Naive thymus-derived CD4-positive, alpha-beta T cell (primary cell): ENCODE measurements at regions not wholly inside any gene's neighbourhood (a gene's known extent, or its start where the extent isn't known, plus 50 kb on each side); places are given as distances from the start of the nearest gene placed in this dataset.

Source experiments
- ATAC-seq: fragments of 150-1000 bp; cut with Tn5 transposase; 2 replicates; pipeline ENCODE4 v1.10.0; 2021; ENCODE audit warnings: mild to moderate bottlenecking, moderate library complexity
- CTCF ChIA-PET: fragments of 350-600 bp; sonication (Branson Sonifier 250); formaldehyde crosslinking; loops from one replicate; lab custom pipeline; 2021; ENCODE audit warnings: antibody characterized with exemption; lab: Charles Lee
- POLR2A ChIA-PET: fragments of 350-600 bp; sonication (Branson Sonifier 250); formaldehyde crosslinking; loops from one replicate; lab custom pipeline; 2021; ENCODE audit warnings: antibody characterized with exemption, inconsistent platforms; lab: Charles Lee
- DNase-seq, 9 donors: peaks; one replicate each; pipeline versions ENCODE4 v3.0.0 to v3.0.0-alpha.2; 2020 to 2022; ENCODE audit warnings: mixed read lengths in 1 of 9
- H3K27ac ChIP-seq: one replicate; pipeline ENCODE4 v1.7.0; 2013; ENCODE audit warnings: mild to moderate bottlenecking, low read depth, low read length, moderate library complexity
- H3K27me3 ChIP-seq, 2 donors: one replicate each; pipeline ENCODE4 v1.7.0; 2013; ENCODE audit warnings: low read length in 2 of 2, mild to moderate bottlenecking in 2 of 2, moderate library complexity in 2 of 2; ENCODE audit not compliant: control insufficient read depth in 2 of 2, insufficient read depth in 2 of 2
- H3K36me3 ChIP-seq, 3 experiments: 1 replicate in 2 of 3; 2 replicates in 1 of 3; pipeline ENCODE4 v1.7.0; 2013; ENCODE audit warnings: low read length in 3 of 3, mild to moderate bottlenecking in 3 of 3, moderate library complexity in 1 of 3; ENCODE audit not compliant: insufficient read depth in 3 of 3, control insufficient read depth in 2 of 3
- H3K4me1 ChIP-seq, 2 donors: one replicate each; pipeline ENCODE4 v1.7.0; 2013; ENCODE audit warnings: low read length in 2 of 2, mild to moderate bottlenecking in 2 of 2, moderate library complexity in 1 of 2; ENCODE audit not compliant: control insufficient read depth in 2 of 2, insufficient read depth in 2 of 2
- H3K4me3 ChIP-seq: 2 replicates; pipeline ENCODE4 v1.7.0; 2013; ENCODE audit warnings: mild to moderate bottlenecking, low read length
- H3K9me3 ChIP-seq, 3 experiments: 1 replicate in 2 of 3; 2 replicates in 1 of 3; pipeline ENCODE4 v1.7.0; 2013; ENCODE audit warnings: low read length in 3 of 3; ENCODE audit not compliant: control insufficient read depth in 2 of 3
- H3K27ac Mint-ChIP-seq, 9 donors: one replicate each; pipeline ENCODE4 v1.8.0; 2020 to 2022; ENCODE audit warnings: mixed read lengths in 9 of 9, mild to moderate bottlenecking in 8 of 9, moderate library complexity in 5 of 9, inconsistent platforms in 2 of 9
- H3K27me3 Mint-ChIP-seq, 5 donors: one replicate each; pipeline ENCODE4 v1.8.0; 2021 to 2022; ENCODE audit warnings: mixed read lengths in 5 of 5, mild to moderate bottlenecking in 1 of 5
- H3K36me3 Mint-ChIP-seq, 5 donors: one replicate each; pipeline ENCODE4 v1.8.0; 2020 to 2022; ENCODE audit warnings: mixed read lengths in 5 of 5, mild to moderate bottlenecking in 3 of 5, inconsistent platforms in 1 of 5
- H3K4me1 Mint-ChIP-seq, 7 donors: one replicate each; pipeline ENCODE4 v1.8.0; 2020 to 2022; ENCODE audit warnings: mixed read lengths in 7 of 7, mild to moderate bottlenecking in 3 of 7, inconsistent platforms in 1 of 7
- H3K4me3 Mint-ChIP-seq, 10 donors: one replicate each; pipeline ENCODE4 v1.8.0; 2020 to 2022; ENCODE audit warnings: mild to moderate bottlenecking in 10 of 10, mixed read lengths in 10 of 10, moderate library complexity in 6 of 10, inconsistent platforms in 2 of 10
- H3K9me3 Mint-ChIP-seq, 11 donors: one replicate each; pipeline ENCODE4 v1.8.0; 2020 to 2022; ENCODE audit warnings: mixed read lengths in 11 of 11, mild to moderate bottlenecking in 4 of 11, inconsistent platforms in 1 of 11, moderate library complexity in 1 of 11
- intact Hi-C, 2 donors: fragments of 100-400 bp; cut with micrococcal nuclease; formaldehyde crosslinking; loops; one replicate each; pipeline ENCODE4 v1.15.1; 2023

DNA sequence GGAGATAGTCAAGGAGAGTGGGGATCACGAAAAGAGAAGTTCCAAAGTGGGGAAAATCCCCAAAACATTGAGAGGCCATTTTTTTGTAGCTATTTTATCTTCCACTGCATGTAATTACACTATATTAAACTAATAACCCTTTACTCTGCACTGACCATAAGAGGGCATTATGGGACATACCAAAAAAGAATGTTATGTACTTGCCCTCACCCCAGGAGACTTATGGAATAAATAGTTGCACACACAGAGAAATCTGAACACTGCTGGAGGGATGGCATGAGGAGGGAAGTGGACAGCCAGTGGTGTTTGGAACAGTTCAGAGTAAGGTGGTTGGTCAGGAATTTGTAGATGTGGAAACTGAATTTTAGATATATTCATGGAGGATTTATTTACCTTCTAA lies 422.9 kb downstream of the SNAPC1 start:
- ChIA-PET POLR2A (no interaction called here), CTCF (no interaction called here)

DNA sequence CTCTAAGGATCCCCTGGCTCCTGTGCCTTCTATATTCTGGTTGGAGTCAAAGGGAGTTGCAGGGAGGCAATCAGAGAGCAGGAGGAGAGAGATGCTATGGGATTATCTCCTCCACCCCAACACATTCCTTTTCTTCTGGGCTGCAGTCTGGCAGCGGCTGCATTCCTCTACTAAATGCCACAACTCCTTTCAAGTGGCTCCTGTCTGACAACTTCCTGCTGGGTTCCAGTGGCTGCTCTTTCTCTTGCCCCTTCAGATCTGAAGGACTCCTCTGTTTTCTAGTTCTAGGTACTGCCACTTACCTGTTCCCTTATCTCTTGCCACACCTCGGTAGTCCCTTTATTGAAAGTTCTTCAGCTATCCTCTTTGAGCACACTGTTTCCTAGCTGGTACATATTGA lies 425.0 kb downstream of the SNAPC1 start:
- Mint-ChIP-seq H3K4me1 (no peaks in the 10 kb centered on the region), H3K27ac (no peak overlapping the region), H3K36me3 (no peaks in the 10 kb centered on the region), H3K4me3 (no peak overlapping the region), H3K27me3 (peaks cover 10 to 51% (median 39%) of the 10 kb centered on the region in 5 donors), H3K9me3 (peaks cover 0 to 4% (median 0%) of the 10 kb centered on the region in 11 donors)
- intact Hi-C loops: no loop called here
- Histone ChIP-seq H3K4me3 (no peak overlapping the region), H3K9me3 (no peaks in the 10 kb centered on the region), H3K36me3 (no peaks in the 10 kb centered on the region), H3K4me1 (no peaks in the 10 kb centered on the region), H3K27me3 (no peaks in the 10 kb centered on the region), H3K27ac (no peak overlapping the region)
- DNase-seq (no peak), ATAC-seq (no peak)
- POLR2A ChIA-PET: no interaction called here
- CTCF ChIA-PET: no interaction called here

More for the DNA sequence above, 422.9 kb downstream of the SNAPC1 start:
- Histone ChIP-seq H3K4me3 (no peak overlapping the region), H3K27me3 (no peaks in the 10 kb centered on the region), H3K9me3 (no peaks in the 10 kb centered on the region), H3K27ac (no peak overlapping the region), H3K36me3 (no peaks in the 10 kb centered on the region), H3K4me1 (no peaks in the 10 kb centered on the region)
- Mint-ChIP-seq H3K27ac (no peak overlapping the region), H3K36me3 (no peaks in the 10 kb centered on the region), H3K4me1 (no peaks in the 10 kb centered on the region), H3K9me3 (peaks cover 0 to 4% (median 0%) of the 10 kb centered on the region in 11 donors), H3K27me3 (peaks cover 5 to 46% (median 29%) of the 10 kb centered on the region in 5 donors), H3K4me3 (no peak overlapping the region)
- DNase-seq (no peak), ATAC-seq (no peak)
- intact Hi-C loops: no loop called here

DNA sequence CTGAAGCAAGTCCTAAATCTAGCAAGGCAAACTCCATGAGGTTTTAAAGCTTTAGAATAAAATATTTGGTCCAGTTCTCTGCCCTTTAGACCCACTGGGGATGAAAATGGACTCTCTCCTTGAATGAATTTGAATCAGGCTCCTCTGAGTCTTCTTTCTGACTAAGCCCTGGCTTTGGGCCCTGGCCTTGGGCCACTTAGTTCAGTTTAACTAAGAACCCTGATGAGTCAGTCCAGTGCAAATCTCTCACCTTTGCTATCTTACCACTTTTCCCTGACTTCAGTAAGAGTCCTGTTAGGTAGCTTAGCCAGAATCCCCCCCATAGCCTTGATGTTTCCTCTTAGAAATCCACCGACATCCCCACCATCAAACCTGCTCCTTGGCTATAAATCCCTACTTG lies 427.5 kb downstream of the SNAPC1 start:
- Histone ChIP-seq H3K27me3 (no peaks in the 10 kb centered on the region), H3K4me1 (no peaks in the 10 kb centered on the region), H3K9me3 (no peaks in the 10 kb centered on the region), H3K36me3 (no peaks in the 10 kb centered on the region), H3K27ac (no peak overlapping the region), H3K4me3 (no peak overlapping the region)
- no peak for ATAC-seq
- POLR2A ChIA-PET: no interaction called here
- intact Hi-C loops: no loop called here
- peaks cover 12 to 50% (median 33%) of the 10 kb centered on the region in 5 donors for H3K27me3 Mint-ChIP-seq
- no peak for DNase-seq
- peaks cover 0 to 5% (median 2%) of the 10 kb centered on the region in 11 donors for H3K9me3 Mint-ChIP-seq
- H3K4me3 Mint-ChIP-seq: no peak overlapping the region
- no peaks in the 10 kb centered on the region for H3K4me1 Mint-ChIP-seq
- H3K36me3 Mint-ChIP-seq: no peaks in the 10 kb centered on the region
- H3K27ac Mint-ChIP-seq: no peak overlapping the region
- CTCF ChIA-PET: no interaction called here

DNA sequence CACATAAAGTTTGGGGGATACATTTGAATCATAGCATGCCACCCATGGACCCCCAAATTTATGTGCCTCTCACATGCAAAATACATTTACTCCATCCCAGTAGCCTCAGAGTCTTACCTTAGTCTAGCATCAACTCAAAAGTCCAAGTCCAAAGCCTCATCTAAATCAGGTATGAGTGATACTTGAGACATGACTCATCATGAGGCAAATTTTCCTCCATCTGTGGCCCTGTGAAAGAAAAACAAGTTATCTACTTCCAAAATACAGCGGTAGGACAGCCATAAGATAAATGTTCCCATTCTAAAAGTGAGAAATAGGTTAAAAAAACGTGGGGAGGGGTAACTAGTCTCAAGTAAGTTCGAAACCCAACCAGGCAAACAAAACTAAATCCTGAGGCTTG lies 444.2 kb downstream of the SNAPC1 start:
- H3K36me3 ChIP-seq: no peaks in the 10 kb centered on the region
- no peak overlapping the region for H3K4me3 ChIP-seq
- Mint-ChIP-seq H3K27me3 (peaks cover 2 to 54% (median 32%) of the 10 kb centered on the region in 5 donors), H3K36me3 (peaks cover 0 to 8% (median 0%) of the 10 kb centered on the region in 5 donors), H3K4me1 (no peaks in the 10 kb centered on the region), H3K9me3 (peaks cover 0 to 21% (median 10%) of the 10 kb centered on the region in 11 donors), H3K4me3 (no peak overlapping the region), H3K27ac (no peak overlapping the region)
- no peaks in the 10 kb centered on the region for H3K9me3 ChIP-seq
- DNase-seq: no peak
- H3K4me1 ChIP-seq: no peaks in the 10 kb centered on the region
- ATAC-seq: no peak
- ChIA-PET POLR2A (no interaction called here), CTCF (no interaction called here)
- no peak overlapping the region for H3K27ac ChIP-seq
- H3K27me3 ChIP-seq: no peaks in the 10 kb centered on the region
- intact Hi-C loops: no loop called here

GRCh38 chr14:62209287-62209899 lies 447.2 kb downstream of the SNAPC1 start:
- Mint-ChIP-seq H3K4me3 (no peak overlapping the region), H3K4me1 (no peaks in the 10 kb centered on the region), H3K27me3 (peaks cover 5 to 55% (median 46%) of the 10 kb centered on the region in 5 donors), H3K27ac (no peak overlapping the region), H3K9me3 (peaks cover 0 to 21% (median 10%) of the 10 kb centered on the region in 11 donors), H3K36me3 (peaks cover 0 to 8% (median 0%) of the 10 kb centered on the region in 5 donors)
- POLR2A ChIA-PET: no interaction called here
- H3K27me3 ChIP-seq: no peaks in the 10 kb centered on the region
- H3K27ac ChIP-seq: no peak overlapping the region
- no peaks in the 10 kb centered on the region for H3K4me1 ChIP-seq
- ATAC-seq (no peak), DNase-seq (no peak)
- no peak overlapping the region for H3K4me3 ChIP-seq
- H3K36me3 ChIP-seq: no peaks in the 10 kb centered on the region
- CTCF ChIA-PET: no interaction called here
- H3K9me3 ChIP-seq: no peaks in the 10 kb centered on the region
- intact Hi-C loops: no loop called here

DNA sequence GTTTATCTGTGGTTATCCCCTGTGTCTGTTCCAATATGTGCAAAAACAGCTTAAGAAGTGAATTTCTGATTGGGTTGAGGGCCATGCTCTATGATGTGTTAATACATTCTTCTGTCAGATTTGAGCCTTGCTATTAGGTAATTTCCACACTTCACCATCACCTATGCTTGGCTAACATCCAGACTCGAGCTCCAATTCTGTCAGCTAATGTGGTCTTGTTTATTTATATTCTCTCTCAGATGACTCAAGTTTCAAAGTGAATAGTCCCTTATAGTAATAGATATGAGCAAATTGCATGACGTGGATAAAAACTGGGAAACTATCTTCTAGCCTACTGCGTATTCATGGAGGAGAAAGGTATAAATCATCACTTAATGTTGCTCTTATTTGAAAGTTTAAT lies 451.3 kb downstream of the SNAPC1 start:
- Mint-ChIP-seq H3K9me3 (peaks cover 0 to 7% (median 0%) of the 10 kb centered on the region in 11 donors), H3K4me3 (no peak overlapping the region), H3K27me3 (peaks cover 5 to 34% (median 23%) of the 10 kb centered on the region in 5 donors), H3K4me1 (no peaks in the 10 kb centered on the region), H3K27ac (no peak overlapping the region), H3K36me3 (no peaks in the 10 kb centered on the region)
- H3K4me1 ChIP-seq: no peaks in the 10 kb centered on the region
- POLR2A ChIA-PET: no interaction called here
- CTCF ChIA-PET: no interaction called here
- DNase-seq (no peak), ATAC-seq (no peak)
- H3K36me3 ChIP-seq: no peaks in the 10 kb centered on the region
- H3K27ac ChIP-seq: no peak overlapping the region
- no peak overlapping the region for H3K4me3 ChIP-seq
- H3K9me3 ChIP-seq: no peaks in the 10 kb centered on the region
- intact Hi-C loops: no loop called here
- H3K27me3 ChIP-seq: no peaks in the 10 kb centered on the region

DNA sequence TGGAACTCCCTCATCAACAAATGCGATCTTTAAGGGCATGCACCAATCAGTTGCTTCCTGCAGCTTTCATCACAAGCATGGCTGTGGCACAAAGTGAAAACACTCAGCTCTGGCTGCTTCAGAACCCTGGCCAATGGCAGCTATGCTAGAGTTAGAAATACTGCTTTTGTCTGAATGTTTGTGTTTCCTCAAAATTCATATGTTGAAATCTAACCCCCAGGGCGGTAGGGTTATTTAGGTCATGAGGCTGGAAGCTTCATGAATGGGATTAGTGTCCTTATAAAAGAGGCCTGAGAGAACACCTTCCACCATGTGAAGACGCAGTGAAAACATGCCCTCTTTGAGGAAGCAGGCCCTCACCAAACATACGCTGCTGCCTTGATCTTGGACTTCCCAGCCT lies 453.9 kb downstream of the SNAPC1 start:
- H3K36me3 ChIP-seq: no peaks in the 10 kb centered on the region
- ChIA-PET CTCF (no interaction called here), POLR2A (no interaction called here)
- no peak overlapping the region for H3K27ac Mint-ChIP-seq
- no peaks in the 10 kb centered on the region for H3K4me1 ChIP-seq
- H3K27ac ChIP-seq: no peak overlapping the region
- intact Hi-C loops: no loop called here
- H3K27me3 Mint-ChIP-seq: peaks cover 3 to 41% (median 20%) of the 10 kb centered on the region in 5 donors
- no peak for ATAC-seq
- peaks cover 0 to 7% (median 0%) of the 10 kb centered on the region in 11 donors for H3K9me3 Mint-ChIP-seq
- no peaks in the 10 kb centered on the region for H3K36me3 Mint-ChIP-seq
- no peaks in the 10 kb centered on the region for H3K4me1 Mint-ChIP-seq
- H3K4me3 Mint-ChIP-seq: no peak overlapping the region
- no peaks in the 10 kb centered on the region for H3K9me3 ChIP-seq
- no peak for DNase-seq
- H3K27me3 ChIP-seq: no peaks in the 10 kb centered on the region
- no peak overlapping the region for H3K4me3 ChIP-seq
